ENCODE measurements at regions not wholly inside any gene's neighbourhood (a gene's known extent, or its start where the extent isn't known, plus 50 kb on each side); places are given as distances from the start of the nearest gene placed in this dataset.
"Not testable (repeated sequence)": the region's sequence is repeated elsewhere in the genome, so short reads cannot be mapped to it uniquely, and the experiment has no call there.

- TF ChIP-seq CTCF (IDR thresholded peaks at IDR 0.05; ENCODE audit: borderline replicate concordance, extremely low read depth, insufficient read depth) = no peak
- Histone ChIP-seq H3K27ac (ENCODE audit: low read depth in 2 of 2, low read length in 2 of 2) (no peak overlapping the region), H3K9me3 (ENCODE audit: control insufficient read depth in 2 of 3, insufficient read depth in 1 of 3, low read length in 3 of 3) (no peaks in the 10 kb centered on the region), H3K4me3 (ENCODE audit: low read length in 3 of 3) (no peak overlapping the region), H3K27me3 (ENCODE audit: control insufficient read depth, insufficient read depth, low read length) (no peaks in the 10 kb centered on the region), H3K9ac (ENCODE audit: low read length in 3 of 3) (no peak overlapping the region), H3K4me1 (ENCODE audit: control insufficient read depth in 2 of 3, insufficient read depth in 2 of 3, low read depth in 1 of 3, low read length in 3 of 3) (no peaks in the 10 kb centered on the region), H3K36me3 (ENCODE audit: control insufficient read depth in 2 of 3, insufficient read depth in 3 of 3, low read length in 3 of 3) (no peaks in the 10 kb centered on the region)
- no peak for FAIRE-seq
- no peak for DNase-seq
- intact Hi-C loops (cut with DNase I) = no loop called here
Measured at GRCh38 chr13:44713788-44714469, 137.8 kb upstream of the TSC22D1 start.

- no peak overlapping the region for H3K9ac ChIP-seq (ENCODE audit: low read length in 3 of 3)
- no peaks in the 10 kb centered on the region for H3K27me3 ChIP-seq (ENCODE audit: control insufficient read depth, insufficient read depth, low read length)
- H3K4me3 ChIP-seq (ENCODE audit: low read length in 3 of 3) = no peak overlapping the region
- DNase-seq = no peak
- no peaks in the 10 kb centered on the region for H3K36me3 ChIP-seq (ENCODE audit: control insufficient read depth in 2 of 3, insufficient read depth in 3 of 3, low read length in 3 of 3)
- H3K9me3 ChIP-seq (ENCODE audit: control insufficient read depth in 2 of 3, insufficient read depth in 1 of 3, low read length in 3 of 3) = no peaks in the 10 kb centered on the region
- intact Hi-C loops (cut with DNase I) = no loop called here
- H3K27ac ChIP-seq (ENCODE audit: low read depth in 2 of 2, low read length in 2 of 2) = no peak overlapping the region
- no peak for FAIRE-seq
- no peak for TF ChIP-seq CTCF (IDR thresholded peaks at IDR 0.05; ENCODE audit: borderline replicate concordance, extremely low read depth, insufficient read depth)
- no peaks in the 10 kb centered on the region for H3K4me1 ChIP-seq (ENCODE audit: control insufficient read depth in 2 of 3, insufficient read depth in 2 of 3, low read depth in 1 of 3, low read length in 3 of 3)
Measured at GRCh38 chr13:44711706-44712105, 135.6 kb upstream of the TSC22D1 start.

- Histone ChIP-seq H3K9me3 (ENCODE audit: control insufficient read depth in 2 of 3, insufficient read depth in 1 of 3, low read length in 3 of 3) (no peaks in the 10 kb centered on the region), H3K27me3 (ENCODE audit: control insufficient read depth, insufficient read depth, low read length) (no peaks in the 10 kb centered on the region), H3K9ac (ENCODE audit: low read length in 3 of 3) (no peak overlapping the region), H3K4me3 (ENCODE audit: low read length in 3 of 3) (no peak overlapping the region), H3K4me1 (ENCODE audit: control insufficient read depth in 2 of 3, insufficient read depth in 2 of 3, low read depth in 1 of 3, low read length in 3 of 3) (no peaks in the 10 kb centered on the region), H3K36me3 (ENCODE audit: control insufficient read depth in 2 of 3, insufficient read depth in 3 of 3, low read length in 3 of 3) (no peaks in the 10 kb centered on the region), H3K27ac (ENCODE audit: low read depth in 2 of 2, low read length in 2 of 2) (no peak overlapping the region)
- peak in 3 of 5 donors; percentile 26 to 64 (median 41) for DNase-seq
- TF ChIP-seq CTCF (IDR thresholded peaks at IDR 0.05; ENCODE audit: borderline replicate concordance, extremely low read depth, insufficient read depth) = no peak
- intact Hi-C loops (cut with DNase I) = no loop called here
- FAIRE-seq = no peak
Measured at GRCh38 chr13:44710576-44710975, 134.4 kb upstream of the TSC22D1 start.

- DNase-seq; H3K27ac ChIP-seq (ENCODE audit: low read depth in 2 of 2, low read length in 2 of 2); H3K9ac ChIP-seq (ENCODE audit: low read length in 3 of 3); H3K4me3 ChIP-seq (ENCODE audit: low read length in 3 of 3); H3K9me3 ChIP-seq (ENCODE audit: control insufficient read depth in 2 of 3, insufficient read depth in 1 of 3, low read length in 3 of 3); H3K36me3 ChIP-seq (ENCODE audit: control insufficient read depth in 2 of 3, insufficient read depth in 3 of 3, low read length in 3 of 3); H3K4me1 ChIP-seq (ENCODE audit: control insufficient read depth in 2 of 3, insufficient read depth in 2 of 3, low read depth in 1 of 3, low read length in 3 of 3); H3K27me3 ChIP-seq (ENCODE audit: control insufficient read depth, insufficient read depth, low read length); intact Hi-C loops (cut with DNase I); FAIRE-seq: not testable (repeated sequence)
Measured at GRCh38 chr13:44704811-44705210, 128.7 kb upstream of the TSC22D1 start.

Measured in kidney (tissue), 13 donors.